AG09319 (cell line): ENCODE measurements at regions not wholly inside any gene's neighbourhood (a gene's known extent, or its start where the extent isn't known, plus 50 kb on each side); places are given as distances from the start of the nearest gene placed in this dataset.

Experiments used
- DNase-seq: peaks from one replicate; pipeline ENCODE4 v3.0.0-alpha.2; 2010; ENCODE audit warnings: low read depth; ENCODE audit errors: extremely low read depth
- CTCF ChIP-seq: IDR thresholded peaks from 2 replicates; pipeline ENCODE4 v1.5.1; 2011; ENCODE audit warnings: low read depth, mild to moderate bottlenecking, inconsistent platforms, low read length, moderate library complexity

GRCh38 chr1:232484856-232485255, 145.1 kb downstream of the SIPA1L2 start:
- TF ChIP-seq CTCF: no peak

DNA sequence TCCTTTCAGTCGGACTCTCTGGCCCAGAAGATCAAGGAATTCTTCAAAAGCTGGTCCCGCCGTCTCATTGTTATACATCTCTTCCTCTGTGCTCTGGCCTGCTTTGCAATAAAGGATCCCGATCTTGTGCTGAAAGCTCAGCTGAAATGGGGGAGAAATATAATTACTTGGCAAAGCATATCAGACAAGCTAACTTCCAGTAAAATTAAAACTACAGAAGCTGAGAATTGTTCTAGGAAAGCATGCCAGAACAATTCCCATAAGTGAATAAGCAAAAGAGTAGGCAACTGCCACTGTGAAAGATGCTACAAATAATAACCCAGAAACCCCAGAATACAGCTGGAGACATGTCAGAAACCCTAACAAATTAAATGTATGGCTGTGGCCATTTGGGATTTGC, 146.1 kb downstream of the SIPA1L2 start:
- DNase-seq: no peak

More at GRCh38 chr1:232484856-232485255, 145.1 kb downstream of the SIPA1L2 start:
- no peak for DNase-seq

DNA sequence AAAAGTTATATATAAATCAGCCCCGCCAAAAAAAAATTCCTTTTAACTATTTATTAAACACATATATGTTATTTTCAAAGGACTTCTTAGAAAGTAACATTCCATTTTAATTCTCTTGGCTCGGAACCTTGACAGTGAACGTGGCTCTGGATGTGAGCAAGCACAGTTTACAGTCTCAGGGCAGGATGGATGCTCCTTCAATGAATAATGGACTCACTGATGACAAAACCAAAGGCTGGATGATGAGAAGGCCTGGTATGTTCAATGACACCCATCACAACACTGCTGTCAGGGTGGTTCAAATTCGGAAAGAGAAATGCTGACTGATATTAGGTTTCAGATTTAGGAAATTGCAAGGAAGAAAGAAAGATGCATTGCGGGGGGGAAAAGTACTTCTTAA, 148.8 kb downstream of the SIPA1L2 start:
- TF ChIP-seq CTCF: no peak
- DNase-seq: no peak

More for the DNA sequence above, 146.1 kb downstream of the SIPA1L2 start:
- no peak for TF ChIP-seq CTCF

- TF ChIP-seq CTCF: no peak
Observed at GRCh38 chr1:232477728-232478127, 152.2 kb downstream of the SIPA1L2 start.

GRCh38 chr1:232476538-232476950, 153.4 kb downstream of the SIPA1L2 start:
- no peak for TF ChIP-seq CTCF
- DNase-seq: peak; percentile 44

More at GRCh38 chr1:232477728-232478127, 152.2 kb downstream of the SIPA1L2 start:
- DNase-seq: peak; percentile 94

GRCh38 chr1:232474826-232475225, 155.1 kb downstream of the SIPA1L2 start:
- no peak for TF ChIP-seq CTCF
- no peak for DNase-seq

DNA sequence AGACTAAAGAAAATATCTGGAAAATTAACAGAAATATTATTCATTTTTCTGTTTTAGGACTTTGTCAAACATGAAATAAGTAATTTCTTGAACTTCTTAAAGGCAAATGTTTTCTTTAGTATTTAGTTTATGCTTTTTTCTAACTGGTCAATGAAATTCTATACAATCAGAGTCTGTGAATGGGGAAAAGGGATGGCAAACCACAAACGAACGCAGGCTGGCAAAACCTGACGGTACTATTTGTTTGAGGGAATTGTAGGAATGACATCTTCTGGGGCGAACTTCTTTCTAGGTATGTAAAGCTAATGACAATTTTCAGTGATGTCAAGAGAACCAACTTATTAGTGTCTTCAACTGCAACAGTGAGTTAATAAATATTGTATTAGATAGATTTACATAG, 156.0 kb downstream of the SIPA1L2 start:
- no peak for DNase-seq

More for the DNA sequence above, 156.0 kb downstream of the SIPA1L2 start:
- no peak for TF ChIP-seq CTCF
